ENCODE measurements at regions not wholly inside any gene's neighbourhood (a gene's known extent, or its start where the extent isn't known, plus 50 kb on each side); places are given as distances from the start of the nearest gene placed in this dataset.
A peak's percentile ranks its signal among the peaks of the same experiment; 100 is the strongest.

DNA sequence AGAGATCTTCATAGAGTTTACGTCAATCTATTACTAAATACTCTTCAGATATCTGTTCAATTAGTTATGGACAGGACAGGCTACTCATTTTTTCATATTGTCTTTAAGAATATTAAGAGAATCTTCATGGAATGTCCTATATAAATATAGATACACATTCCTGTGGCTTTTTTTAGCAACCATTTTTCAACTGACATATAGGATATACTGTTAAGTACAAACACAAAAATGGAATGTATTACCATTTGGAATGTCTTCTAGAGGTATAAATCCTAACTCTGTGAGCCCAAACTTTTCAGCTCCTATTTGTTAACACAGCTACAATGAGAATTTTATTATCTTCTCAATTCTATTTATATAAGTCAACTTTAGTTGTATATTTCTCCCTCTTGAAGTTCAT is 239.6 kb upstream of the DEFB112 start:
- H2BK5ac ChIP-seq (ENCODE audit: low read depth, low read length, poor library complexity, severe bottlenecking), result no peak overlapping the region
- H3K27me3 ChIP-seq (ENCODE audit: control insufficient read depth in 1 of 2, insufficient read depth in 1 of 2, low read length in 2 of 2), result no peaks in the 10 kb centered on the region
- no peak overlapping the region for H3K23ac ChIP-seq (ENCODE audit: low read length in 2 of 2)
- no peak overlapping the region for H3K4me2 ChIP-seq (ENCODE audit: low read length, poor library complexity, severe bottlenecking)
- no peak overlapping the region for H3K27ac ChIP-seq (ENCODE audit: low read length, poor library complexity, severe bottlenecking)
- DNase-seq, result no peak
- no peak overlapping the region for H2BK12ac ChIP-seq (ENCODE audit: low read length in 2 of 2)
- no peak overlapping the region for H2BK15ac ChIP-seq (ENCODE audit: low read depth, poor library complexity, severe bottlenecking)
- no peaks in the 10 kb centered on the region for H3K79me1 ChIP-seq (replicated peaks; ENCODE audit: low read length, poor library complexity, severe bottlenecking)
- no peaks in the 10 kb centered on the region for H3K9me3 ChIP-seq (ENCODE audit: control insufficient read depth, low read length)
- H3K18ac ChIP-seq (ENCODE audit: low read depth in 1 of 2, low read length in 2 of 2), result no peak overlapping the region
- no peak overlapping the region for H2AK5ac ChIP-seq (ENCODE audit: low read length, severe bottlenecking)
- H3K4me1 ChIP-seq (ENCODE audit: control insufficient read depth, insufficient read depth, low read depth, low read length), result no peaks in the 10 kb centered on the region
- H4K8ac ChIP-seq (ENCODE audit: low read length), result no peak overlapping the region
- no peak overlapping the region for H3K4me3 ChIP-seq (ENCODE audit: insufficient read depth in 1 of 2, low read depth in 1 of 2, low read length in 2 of 2)
- no peak overlapping the region for H3K14ac ChIP-seq (ENCODE audit: low read length in 2 of 2)
- no peak overlapping the region for H2BK120ac ChIP-seq (ENCODE audit: low read depth, low read length)
- no peaks in the 10 kb centered on the region for H3K36me3 ChIP-seq (ENCODE audit: control insufficient read depth in 1 of 2, insufficient read depth in 2 of 2, low read depth in 1 of 2, low read length in 2 of 2)
- WGBS, result no CpG with 5 or more reads among the region's 1 CpG
- no peak overlapping the region for H4K91ac ChIP-seq (ENCODE audit: low read length)
- no peak overlapping the region for H2AFZ ChIP-seq (ENCODE audit: low read depth, low read length)
- no peak overlapping the region for H3K4ac ChIP-seq (ENCODE audit: low read depth in 1 of 2, low read length in 2 of 2)
- no peak overlapping the region for H3K9ac ChIP-seq (ENCODE audit: low read length)

DNA sequence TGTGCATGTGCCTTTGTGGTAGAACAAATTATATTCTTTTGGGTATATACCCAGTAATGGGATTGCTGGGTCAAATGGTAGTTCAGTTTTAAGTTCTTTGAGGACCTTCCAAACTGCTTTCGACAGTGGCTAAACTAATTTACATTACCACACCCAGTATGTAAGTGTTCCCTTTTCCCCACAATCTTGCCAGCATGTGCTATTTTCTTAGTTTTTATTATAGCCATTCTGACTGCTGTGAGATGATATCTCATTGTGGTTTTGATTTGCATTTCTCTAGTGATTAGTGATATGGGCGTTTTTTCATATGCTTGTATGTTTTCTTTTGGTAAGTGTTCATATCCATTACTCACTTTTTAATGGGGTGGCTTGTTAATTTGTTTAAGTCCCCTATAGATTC is 251.6 kb upstream of the DEFB112 start:
- Histone ChIP-seq H3K36me3 (ENCODE audit: control insufficient read depth in 1 of 2, insufficient read depth in 2 of 2, low read depth in 1 of 2, low read length in 2 of 2) (no peaks in the 10 kb centered on the region), H3K9ac (ENCODE audit: low read length) (no peak overlapping the region), H2BK120ac (ENCODE audit: low read depth, low read length) (no peak overlapping the region), H3K4me2 (ENCODE audit: low read length, poor library complexity, severe bottlenecking) (no peak overlapping the region), H4K8ac (ENCODE audit: low read length) (no peak overlapping the region), H3K4ac (ENCODE audit: low read depth in 1 of 2, low read length in 2 of 2) (no peak overlapping the region), H3K18ac (ENCODE audit: low read depth in 1 of 2, low read length in 2 of 2) (no peak overlapping the region), H3K27ac (ENCODE audit: low read length, poor library complexity, severe bottlenecking) (no peak overlapping the region), H3K23ac (ENCODE audit: low read length in 2 of 2) (no peak overlapping the region), H3K27me3 (ENCODE audit: control insufficient read depth in 1 of 2, insufficient read depth in 1 of 2, low read length in 2 of 2) (no peaks in the 10 kb centered on the region), H2BK5ac (ENCODE audit: low read depth, low read length, poor library complexity, severe bottlenecking) (no peak overlapping the region), H2BK12ac (ENCODE audit: low read length in 2 of 2) (no peak overlapping the region), H2AFZ (ENCODE audit: low read depth, low read length) (no peak overlapping the region), H3K4me1 (ENCODE audit: control insufficient read depth, insufficient read depth, low read depth, low read length) (no peaks in the 10 kb centered on the region), H3K9me3 (ENCODE audit: control insufficient read depth, low read length) (peaks cover 2% of the 10 kb centered on the region), H2BK15ac (ENCODE audit: low read depth, poor library complexity, severe bottlenecking) (no peak overlapping the region), H2AK5ac (ENCODE audit: low read length, severe bottlenecking) (no peak overlapping the region), H3K14ac (ENCODE audit: low read length in 2 of 2) (no peak overlapping the region), H3K4me3 (ENCODE audit: insufficient read depth in 1 of 2, low read depth in 1 of 2, low read length in 2 of 2) (no peak overlapping the region), H3K79me1 (replicated peaks; ENCODE audit: low read length, poor library complexity, severe bottlenecking) (no peaks in the 10 kb centered on the region), H4K91ac (ENCODE audit: low read length) (no peak overlapping the region)
- 71% methylated on average over 2 of the region's 2 CpGs for WGBS
- no peak for DNase-seq

DNA sequence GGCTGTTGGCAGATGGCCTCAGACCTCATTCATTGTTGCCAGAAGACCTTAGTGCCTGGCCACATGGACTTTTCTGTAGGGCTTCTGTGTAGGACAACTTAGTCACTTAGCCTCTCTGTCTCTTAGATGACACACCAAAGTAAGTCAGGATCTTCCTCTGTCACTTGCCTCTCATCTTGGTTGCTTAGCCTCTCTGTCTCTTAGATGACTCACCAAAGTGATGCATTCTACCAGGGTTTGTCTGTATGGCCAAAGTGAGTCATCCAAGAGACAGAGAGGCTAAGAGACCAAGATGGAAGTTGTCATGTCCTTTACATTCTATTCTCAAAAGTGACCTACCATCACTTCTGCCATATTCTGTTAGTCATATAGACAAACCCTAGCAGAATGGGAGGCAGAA is 255.9 kb upstream of the DEFB112 start:
- no peak overlapping the region for H3K27ac ChIP-seq (ENCODE audit: low read length, poor library complexity, severe bottlenecking)
- H2AFZ ChIP-seq (ENCODE audit: low read depth, low read length), result no peak overlapping the region
- H3K9ac ChIP-seq (ENCODE audit: low read length), result no peak overlapping the region
- peak; percentile 22 for DNase-seq
- H4K8ac ChIP-seq (ENCODE audit: low read length), result no peak overlapping the region
- no peak overlapping the region for H3K4me2 ChIP-seq (ENCODE audit: low read length, poor library complexity, severe bottlenecking)
- H3K4ac ChIP-seq (ENCODE audit: low read depth in 1 of 2, low read length in 2 of 2), result no peak overlapping the region
- H2BK15ac ChIP-seq (ENCODE audit: low read depth, poor library complexity, severe bottlenecking), result no peak overlapping the region
- no peak overlapping the region for H4K91ac ChIP-seq (ENCODE audit: low read length)
- H2AK5ac ChIP-seq (ENCODE audit: low read length, severe bottlenecking), result no peak overlapping the region
- no peaks in the 10 kb centered on the region for H3K27me3 ChIP-seq (ENCODE audit: control insufficient read depth in 1 of 2, insufficient read depth in 1 of 2, low read length in 2 of 2)
- H3K79me1 ChIP-seq (replicated peaks; ENCODE audit: low read length, poor library complexity, severe bottlenecking), result no peaks in the 10 kb centered on the region
- no peak overlapping the region for H2BK5ac ChIP-seq (ENCODE audit: low read depth, low read length, poor library complexity, severe bottlenecking)
- no peaks in the 10 kb centered on the region for H3K36me3 ChIP-seq (ENCODE audit: control insufficient read depth in 1 of 2, insufficient read depth in 2 of 2, low read depth in 1 of 2, low read length in 2 of 2)
- no peak overlapping the region for H2BK12ac ChIP-seq (ENCODE audit: low read length in 2 of 2)
- no peaks in the 10 kb centered on the region for H3K4me1 ChIP-seq (ENCODE audit: control insufficient read depth, insufficient read depth, low read depth, low read length)
- no peak overlapping the region for H3K14ac ChIP-seq (ENCODE audit: low read length in 2 of 2)
- no peak overlapping the region for H3K23ac ChIP-seq (ENCODE audit: low read length in 2 of 2)
- no peak overlapping the region for H2BK120ac ChIP-seq (ENCODE audit: low read depth, low read length)
- H3K4me3 ChIP-seq (ENCODE audit: insufficient read depth in 1 of 2, low read depth in 1 of 2, low read length in 2 of 2), result no peak overlapping the region
- H3K9me3 ChIP-seq (ENCODE audit: control insufficient read depth, low read length), result peaks cover 2% of the 10 kb centered on the region
- H3K18ac ChIP-seq (ENCODE audit: low read depth in 1 of 2, low read length in 2 of 2), result no peak overlapping the region

DNA sequence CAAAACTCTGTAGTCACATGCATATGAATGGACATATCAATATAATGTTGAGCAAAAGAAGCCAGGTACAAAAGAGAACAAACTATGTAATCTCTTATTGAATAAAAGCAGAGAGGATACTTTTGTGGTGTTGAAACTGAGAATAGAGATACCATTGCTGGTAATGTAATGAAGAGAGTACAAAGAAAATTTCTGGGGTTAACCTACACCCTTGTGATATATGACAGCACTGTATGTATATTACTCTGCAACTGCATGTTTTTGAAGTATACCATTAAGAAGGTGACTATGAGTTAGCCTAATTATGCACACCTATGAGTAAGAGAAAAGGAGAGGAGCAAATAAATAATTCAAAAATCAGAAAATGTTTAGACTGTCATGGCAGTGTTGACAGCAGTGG is 268.8 kb upstream of the DEFB112 start:
- Histone ChIP-seq H3K4ac (ENCODE audit: low read depth in 1 of 2, low read length in 2 of 2) (no peak overlapping the region), H3K27me3 (ENCODE audit: control insufficient read depth in 1 of 2, insufficient read depth in 1 of 2, low read length in 2 of 2) (no peaks in the 10 kb centered on the region), H3K23ac (ENCODE audit: low read length in 2 of 2) (no peak overlapping the region), H2BK120ac (ENCODE audit: low read depth, low read length) (no peak overlapping the region), H3K14ac (ENCODE audit: low read length in 2 of 2) (no peak overlapping the region), H4K8ac (ENCODE audit: low read length) (no peak overlapping the region), H2BK15ac (ENCODE audit: low read depth, poor library complexity, severe bottlenecking) (no peak overlapping the region), H3K79me1 (replicated peaks; ENCODE audit: low read length, poor library complexity, severe bottlenecking) (no peaks in the 10 kb centered on the region), H3K9ac (ENCODE audit: low read length) (no peak overlapping the region), H3K9me3 (ENCODE audit: control insufficient read depth, low read length) (no peaks in the 10 kb centered on the region), H2BK12ac (ENCODE audit: low read length in 2 of 2) (no peak overlapping the region), H3K27ac (ENCODE audit: low read length, poor library complexity, severe bottlenecking) (no peak overlapping the region), H3K4me3 (ENCODE audit: insufficient read depth in 1 of 2, low read depth in 1 of 2, low read length in 2 of 2) (no peak overlapping the region), H2AK5ac (ENCODE audit: low read length, severe bottlenecking) (no peak overlapping the region), H2AFZ (ENCODE audit: low read depth, low read length) (no peak overlapping the region), H2BK5ac (ENCODE audit: low read depth, low read length, poor library complexity, severe bottlenecking) (no peak overlapping the region), H3K4me1 (ENCODE audit: control insufficient read depth, insufficient read depth, low read depth, low read length) (no peaks in the 10 kb centered on the region), H4K91ac (ENCODE audit: low read length) (no peak overlapping the region), H3K18ac (ENCODE audit: low read depth in 1 of 2, low read length in 2 of 2) (no peak overlapping the region), H3K36me3 (ENCODE audit: control insufficient read depth in 1 of 2, insufficient read depth in 2 of 2, low read depth in 1 of 2, low read length in 2 of 2) (no peaks in the 10 kb centered on the region), H3K4me2 (ENCODE audit: low read length, poor library complexity, severe bottlenecking) (no peak overlapping the region)
- DNase-seq, result no peak
